Activated CD8-positive, alpha-beta T cell treated with anti-CD3 and anti-CD28 coated beads for 36 hours (primary cell): ENCODE measurements at regions not wholly inside any gene's neighbourhood (a gene's known extent, or its start where the extent isn't known, plus 50 kb on each side); places are given as distances from the start of the nearest gene placed in this dataset.

Source experiments
- ATAC-seq: fragments of 200-7000 bp; cut with Tn5 transposase; one replicate; pipeline ENCODE4 v1.10.0; 2021; ENCODE audit warnings: mild to moderate bottlenecking, moderate library complexity
- CTCF ChIA-PET: fragments of 350-600 bp; sonication (Branson Sonifier 250); formaldehyde crosslinking; loops from one replicate; lab custom pipeline; 2021; ENCODE audit warnings: antibody characterized with exemption; lab: Charles Lee
- POLR2A ChIA-PET: fragments of 350-600 bp; sonication (Branson Sonifier 250); formaldehyde crosslinking; loops from one replicate; lab custom pipeline; 2021; ENCODE audit warnings: antibody characterized with exemption; lab: Charles Lee
- DNase-seq: peaks from one replicate; pipeline ENCODE4 v3.0.0-alpha.2; 2020
- H3K27ac Mint-ChIP-seq: one replicate; pipeline ENCODE4 v1.8.0; 2021; ENCODE audit warnings: mild to moderate bottlenecking, mixed read lengths
- H3K27me3 Mint-ChIP-seq: one replicate; pipeline ENCODE4 v1.8.0; 2021; ENCODE audit warnings: mixed read lengths
- H3K36me3 Mint-ChIP-seq: one replicate; pipeline ENCODE4 v1.8.0; 2021; ENCODE audit warnings: low read depth, mixed read lengths
- H3K4me1 Mint-ChIP-seq: one replicate; pipeline ENCODE4 v1.8.0; 2021; ENCODE audit warnings: low read depth, mixed read lengths
- H3K4me3 Mint-ChIP-seq: one replicate; pipeline ENCODE4 v1.8.0; 2021; ENCODE audit warnings: mild to moderate bottlenecking, moderate library complexity, mixed read lengths
- H3K9me3 Mint-ChIP-seq: one replicate; pipeline ENCODE4 v1.8.0; 2021; ENCODE audit warnings: mixed read lengths
- CTCF ChIP-seq: fragments of 200-600 bp; IDR thresholded peaks from one replicate; pipeline ENCODE4 v1.8.0; 2022; ENCODE audit warnings: antibody characterized with exemption, mild to moderate bottlenecking
- intact Hi-C: fragments of 100-400 bp; cut with micrococcal nuclease; formaldehyde crosslinking; loops from one replicate; pipeline ENCODE4 v1.10.0; 2022

GRCh38 chr5:158286827-158287226, 427.9 kb upstream of the CLINT1 start:
- ATAC-seq (no peak), DNase-seq (no peak)
- no peak overlapping the region for H3K4me3 Mint-ChIP-seq
- intact Hi-C loops, result no loop called here
- H3K27ac Mint-ChIP-seq, result no peak overlapping the region
- ChIA-PET POLR2A (interaction anchor here (0.9 kb wide), 1 partner anchor 11 kb away, joined by 3 read pairs; no protein-coding TSS in a partner anchor), CTCF (no interaction called here)
- no peaks in the 10 kb centered on the region for H3K9me3 Mint-ChIP-seq
- no peak for TF ChIP-seq CTCF
- H3K4me1 Mint-ChIP-seq, result no peaks in the 10 kb centered on the region
- H3K27me3 Mint-ChIP-seq, result no peaks in the 10 kb centered on the region
- no peaks in the 10 kb centered on the region for H3K36me3 Mint-ChIP-seq

GRCh38 chr5:158285698-158286097, 426.8 kb upstream of the CLINT1 start:
- H3K4me1 Mint-ChIP-seq, result no peaks in the 10 kb centered on the region
- H3K36me3 Mint-ChIP-seq, result no peaks in the 10 kb centered on the region
- TF ChIP-seq CTCF, result no peak
- H3K27ac Mint-ChIP-seq, result no peak overlapping the region
- no peak overlapping the region for H3K4me3 Mint-ChIP-seq
- H3K9me3 Mint-ChIP-seq, result no peaks in the 10 kb centered on the region
- POLR2A ChIA-PET, result no interaction called here
- ATAC-seq, result no peak
- DNase-seq, result no peak
- no peaks in the 10 kb centered on the region for H3K27me3 Mint-ChIP-seq
- CTCF ChIA-PET, result no interaction called here
- intact Hi-C loops, result no loop called here

GRCh38 chr5:158284242-158284641, 425.3 kb upstream of the CLINT1 start:
- POLR2A ChIA-PET, result no interaction called here
- DNase-seq (no peak), ATAC-seq (no peak)
- H3K4me3 Mint-ChIP-seq, result no peak overlapping the region
- no peak overlapping the region for H3K27ac Mint-ChIP-seq
- H3K27me3 Mint-ChIP-seq, result no peaks in the 10 kb centered on the region
- H3K9me3 Mint-ChIP-seq, result no peaks in the 10 kb centered on the region
- TF ChIP-seq CTCF, result no peak
- no peaks in the 10 kb centered on the region for H3K4me1 Mint-ChIP-seq
- intact Hi-C loops, result no loop called here
- CTCF ChIA-PET, result no interaction called here
- H3K36me3 Mint-ChIP-seq, result no peaks in the 10 kb centered on the region

GRCh38 chr5:158283397-158283796, 424.5 kb upstream of the CLINT1 start:
- TF ChIP-seq CTCF, result no peak
- POLR2A ChIA-PET, result no interaction called here
- Mint-ChIP-seq H3K36me3 (no peaks in the 10 kb centered on the region), H3K4me3 (no peak overlapping the region), H3K4me1 (no peaks in the 10 kb centered on the region), H3K9me3 (no peaks in the 10 kb centered on the region), H3K27ac (no peak overlapping the region), H3K27me3 (no peaks in the 10 kb centered on the region)
- intact Hi-C loops, result no loop called here
- ATAC-seq (no peak), DNase-seq (no peak)
- CTCF ChIA-PET, result no interaction called here

GRCh38 chr5:158278216-158278925, 419.4 kb upstream of the CLINT1 start:
- DNase-seq (no peak), ATAC-seq (no peak)
- intact Hi-C loops, result no loop called here
- TF ChIP-seq CTCF, result no peak
- Mint-ChIP-seq H3K27me3 (no peaks in the 10 kb centered on the region), H3K4me1 (no peaks in the 10 kb centered on the region), H3K9me3 (no peaks in the 10 kb centered on the region), H3K4me3 (no peak overlapping the region), H3K36me3 (no peaks in the 10 kb centered on the region), H3K27ac (no peak overlapping the region)
- POLR2A ChIA-PET, result no interaction called here
- CTCF ChIA-PET, result interaction anchor here (1.1 kb wide), 1 partner anchor 10 kb away, joined by 3 read pairs; no protein-coding TSS in a partner anchor
